Stromal cell of bone marrow (primary cell): ENCODE measurements at regions not wholly inside any gene's neighbourhood (a gene's known extent, or its start where the extent isn't known, plus 50 kb on each side); places are given as distances from the start of the nearest gene placed in this dataset.

Source experiments
- DNase-seq: peaks from one replicate; pipeline ENCODE4 v3.0.0-alpha.2; 2012; ENCODE audit warnings: low read depth

- DNase-seq, result no peak
Observed at GRCh38 chr13:61030445-61030844, 385.2 kb downstream of the PCDH20 start.

GRCh38 chr13:61029064-61029463 is 386.6 kb downstream of the PCDH20 start:
- no peak for DNase-seq

GRCh38 chr13:61024046-61024445 is 391.6 kb downstream of the PCDH20 start:
- no peak for DNase-seq

- DNase-seq, result no peak
Observed at GRCh38 chr13:61021838-61022237, 393.8 kb downstream of the PCDH20 start.

- DNase-seq, result no peak
Observed at GRCh38 chr13:61013796-61014195, 401.9 kb downstream of the PCDH20 start.

GRCh38 chr13:61010358-61010757 is 405.3 kb downstream of the PCDH20 start:
- DNase-seq, result no peak

- DNase-seq, result no peak
Observed at GRCh38 chr13:61002686-61003085, 413.0 kb downstream of the PCDH20 start.

- no peak for DNase-seq
Observed at GRCh38 chr13:60990032-60990733, 425.5 kb downstream of the PCDH20 start.

- DNase-seq, result no peak
Observed at GRCh38 chr13:60986301-60986700, 429.3 kb downstream of the PCDH20 start.

- no peak for DNase-seq
Observed at GRCh38 chr13:60981407-60981806, 434.2 kb downstream of the PCDH20 start.

GRCh38 chr13:60976367-60976766 is 439.3 kb downstream of the PCDH20 start:
- no peak for DNase-seq

GRCh38 chr13:60974296-60974695 is 441.4 kb downstream of the PCDH20 start:
- no peak for DNase-seq

GRCh38 chr13:60973529-60973928 is 442.1 kb downstream of the PCDH20 start:
- DNase-seq, result no peak

- DNase-seq, result no peak
Observed at GRCh38 chr13:60970736-60971135, 444.9 kb downstream of the PCDH20 start.

GRCh38 chr13:60969656-60970055 is 446.0 kb downstream of the PCDH20 start:
- DNase-seq, result no peak

GRCh38 chr13:60959427-60959826 is 456.2 kb downstream of the PCDH20 start:
- no peak for DNase-seq

- DNase-seq, result no peak
Observed at GRCh38 chr13:60957816-60958215, 457.8 kb downstream of the PCDH20 start.

- DNase-seq, result no peak
Observed at GRCh38 chr13:60945396-60945795, 470.3 kb downstream of the PCDH20 start.

- no peak for DNase-seq
Observed at GRCh38 chr13:60944863-60945262, 470.8 kb downstream of the PCDH20 start.

GRCh38 chr13:60944016-60944415 is 471.6 kb downstream of the PCDH20 start:
- no peak for DNase-seq

GRCh38 chr13:60936281-60936680 is 479.4 kb downstream of the PCDH20 start:
- no peak for DNase-seq

GRCh38 chr13:60933638-60934037 is 482.0 kb downstream of the PCDH20 start:
- no peak for DNase-seq

GRCh38 chr13:60931858-60932546 is 483.6 kb downstream of the PCDH20 start:
- no peak for DNase-seq

GRCh38 chr13:60925686-60926085 is 490.0 kb downstream of the PCDH20 start:
- DNase-seq, result no peak
